H7 (cell line): ENCODE measurements at regions not wholly inside any gene's neighbourhood (a gene's known extent, or its start where the extent isn't known, plus 50 kb on each side); places are given as distances from the start of the nearest gene placed in this dataset.
"Not testable (repeated sequence)": the region's sequence is repeated elsewhere in the genome, so short reads cannot be mapped to it uniquely, and the experiment has no call there.

ENCODE experiments used
- DNase-seq: peaks from one replicate; pipeline ENCODE4 v3.0.0; 2012
- H3K27me3 ChIP-seq: 2 replicates; pipeline ENCODE4 v1.6.0; 2011; ENCODE audit warnings: mild to moderate bottlenecking, low read length; ENCODE audit not compliant: control insufficient read depth, insufficient read depth
- H3K36me3 ChIP-seq: replicated peaks from 2 replicates; pipeline ENCODE4 v1.5.1; 2011; ENCODE audit warnings: low read length; ENCODE audit not compliant: control insufficient read depth, insufficient read depth
- H3K4me3 ChIP-seq: 2 replicates; pipeline ENCODE4 v1.5.1; 2011; ENCODE audit warnings: low read depth, mild to moderate bottlenecking, control low read depth, low read length, moderate library complexity; ENCODE audit not compliant: insufficient read depth

GRCh38 chr5:125056671-125057485, 310.4 kb upstream of the ZNF608 start:
- Histone ChIP-seq H3K4me3 (no peak overlapping the region), H3K27me3 (no peaks in the 10 kb centered on the region), H3K36me3 (no peaks in the 10 kb centered on the region)
- no peak for DNase-seq

GRCh38 chr5:125057912-125058826, 311.7 kb upstream of the ZNF608 start:
- no peak overlapping the region for H3K4me3 ChIP-seq
- H3K36me3 ChIP-seq, result no peaks in the 10 kb centered on the region
- no peak for DNase-seq
- H3K27me3 ChIP-seq, result no peaks in the 10 kb centered on the region

- no peaks in the 10 kb centered on the region for H3K36me3 ChIP-seq
- DNase-seq, result no peak
- H3K4me3 ChIP-seq, result no peak overlapping the region
- H3K27me3 ChIP-seq, result no peaks in the 10 kb centered on the region
Observed at GRCh38 chr5:125059255-125060002, 313.0 kb upstream of the ZNF608 start.

GRCh38 chr5:125061726-125062125, 315.3 kb upstream of the ZNF608 start:
- DNase-seq, result no peak
- Histone ChIP-seq H3K4me3 (no peak overlapping the region), H3K36me3 (no peaks in the 10 kb centered on the region), H3K27me3 (no peaks in the 10 kb centered on the region)

GRCh38 chr5:125064621-125065438, 318.4 kb upstream of the ZNF608 start:
- no peak for DNase-seq
- no peak overlapping the region for H3K4me3 ChIP-seq
- no peaks in the 10 kb centered on the region for H3K27me3 ChIP-seq
- no peaks in the 10 kb centered on the region for H3K36me3 ChIP-seq

- no peak for DNase-seq
Observed at GRCh38 chr5:125065741-125066140, 319.3 kb upstream of the ZNF608 start.

GRCh38 chr5:125070961-125071360, 324.5 kb upstream of the ZNF608 start:
- Histone ChIP-seq H3K27me3 (no peaks in the 10 kb centered on the region), H3K4me3 (no peak overlapping the region), H3K36me3 (no peaks in the 10 kb centered on the region)
- DNase-seq, result no peak

More at GRCh38 chr5:125065741-125066140, 319.3 kb upstream of the ZNF608 start:
- Histone ChIP-seq H3K36me3 (no peaks in the 10 kb centered on the region), H3K27me3 (no peaks in the 10 kb centered on the region), H3K4me3 (no peak overlapping the region)

GRCh38 chr5:125073090-125073489, 326.7 kb upstream of the ZNF608 start:
- H3K27me3 ChIP-seq, result no peaks in the 10 kb centered on the region
- no peaks in the 10 kb centered on the region for H3K36me3 ChIP-seq
- no peak for DNase-seq
- H3K4me3 ChIP-seq, result no peak overlapping the region

- Histone ChIP-seq H3K27me3 (no peaks in the 10 kb centered on the region), H3K4me3 (no peak overlapping the region), H3K36me3 (no peaks in the 10 kb centered on the region)
- no peak for DNase-seq
Observed at GRCh38 chr5:125075567-125075966, 329.1 kb upstream of the ZNF608 start.

GRCh38 chr5:125079028-125079427, 332.6 kb upstream of the ZNF608 start:
- H3K4me3 ChIP-seq, DNase-seq, H3K36me3 ChIP-seq, H3K27me3 ChIP-seq: not testable (repeated sequence)

- no peaks in the 10 kb centered on the region for H3K27me3 ChIP-seq
- no peaks in the 10 kb centered on the region for H3K36me3 ChIP-seq
- no peak for DNase-seq
- no peak overlapping the region for H3K4me3 ChIP-seq
Observed at GRCh38 chr5:125081101-125081500, 334.7 kb upstream of the ZNF608 start.

- no peaks in the 10 kb centered on the region for H3K36me3 ChIP-seq
- no peak overlapping the region for H3K4me3 ChIP-seq
- DNase-seq, result no peak
- H3K27me3 ChIP-seq, result no peaks in the 10 kb centered on the region
Observed at GRCh38 chr5:125083981-125084380, 337.5 kb upstream of the ZNF608 start.

GRCh38 chr5:125085797-125086505, 339.5 kb upstream of the ZNF608 start:
- H3K36me3 ChIP-seq, result no peaks in the 10 kb centered on the region
- DNase-seq, result no peak
- H3K4me3 ChIP-seq, result no peak overlapping the region
- no peaks in the 10 kb centered on the region for H3K27me3 ChIP-seq
